CD14-positive monocyte (primary cell): ENCODE measurements at regions not wholly inside any gene's neighbourhood (a gene's known extent, or its start where the extent isn't known, plus 50 kb on each side); places are given as distances from the start of the nearest gene placed in this dataset. TPM values are rescaled to one million over a fixed set of nuclear protein-coding genes. Genes with fewer than 3 reads are reported as not detected.

ENCODE experiments used
- DNase-seq, 3 donors: peaks; one replicate each; pipeline ENCODE4 v3.0.0-alpha.2; 2011 to 2022
- H2AFZ ChIP-seq: 2 replicates; pipeline ENCODE4 v1.6.0; 2012; ENCODE audit warnings: mild to moderate bottlenecking, low read depth, low read length, inconsistent platforms; ENCODE audit not compliant: insufficient read depth, poor library complexity, severe bottlenecking
- H3K27ac ChIP-seq, 2 donors: 1 replicate in 1 of 2; 2 replicates in 1 of 2; pipeline ENCODE4 v1.5.1; 2012 to 2013; ENCODE audit warnings: low read length in 2 of 2, control low read depth in 1 of 2, inconsistent platforms in 1 of 2, low read depth in 1 of 2, mild to moderate bottlenecking in 1 of 2
- H3K27me3 ChIP-seq, 2 donors: one replicate each; pipeline versions ENCODE4 v1.6.0 to v1.6.1; 2011 to 2013; ENCODE audit warnings: low read length in 2 of 2; ENCODE audit not compliant: control insufficient read depth in 2 of 2, insufficient read depth in 2 of 2
- H3K36me3 ChIP-seq, 2 donors: replicated peaks in 1 of 2; 1 replicate in 1 of 2; 2 replicates in 1 of 2; pipeline versions ENCODE4 v1.5.1 to v1.6.1; 2012 to 2013; ENCODE audit warnings: low read length in 2 of 2, control low read depth in 1 of 2, inconsistent platforms in 1 of 2, mild to moderate bottlenecking in 1 of 2; ENCODE audit not compliant: insufficient read depth in 2 of 2, control insufficient read depth in 1 of 2
- H3K4me1 ChIP-seq, 2 donors: 1 replicate in 1 of 2; 2 replicates in 1 of 2; pipeline versions ENCODE4 v1.5.1 to v1.6.1; 2012 to 2013; ENCODE audit warnings: low read length in 2 of 2, control low read depth in 1 of 2, inconsistent platforms in 1 of 2, mild to moderate bottlenecking in 1 of 2, moderate library complexity in 1 of 2; ENCODE audit not compliant: insufficient read depth in 2 of 2, control insufficient read depth in 1 of 2
- H3K4me2 ChIP-seq: replicated peaks from 2 replicates; pipeline ENCODE3; 2012; ENCODE audit warnings: low read length, moderate library complexity, mild to moderate bottlenecking; ENCODE audit not compliant: poor library complexity, severe bottlenecking; ENCODE audit errors: extremely low read depth
- H3K4me3 ChIP-seq, 3 experiments: fragments of 200-600 bp in 1 of 3; sonication (generic) in 1 of 3; replicated peaks in 1 of 3; 1 replicate in 2 of 3; 2 replicates in 1 of 3; pipeline ENCODE4 v1.5.1; 2011 to 2013; ENCODE audit warnings: low read length in 3 of 3, mild to moderate bottlenecking in 3 of 3, control low read depth in 2 of 3, low read depth in 2 of 3, inconsistent platforms in 1 of 3, moderate library complexity in 1 of 3
- H3K79me2 ChIP-seq: 2 replicates; pipeline ENCODE4 v1.6.0; 2012; ENCODE audit warnings: mild to moderate bottlenecking, control low read depth, inconsistent platforms, low read length, moderate library complexity; ENCODE audit not compliant: insufficient read depth
- H3K9ac ChIP-seq: 2 replicates; pipeline ENCODE4 v1.6.0; 2017; ENCODE audit warnings: low read length, mild to moderate bottlenecking; ENCODE audit not compliant: insufficient read depth, poor library complexity, severe bottlenecking
- H3K9me3 ChIP-seq, 2 donors: replicated peaks in 1 of 2; 1 replicate in 1 of 2; 2 replicates in 1 of 2; pipeline versions ENCODE4 v1.5.1 to v1.6.1; 2012 to 2013; ENCODE audit warnings: low read length in 2 of 2, control low read depth in 1 of 2; ENCODE audit not compliant: control insufficient read depth in 1 of 2, insufficient read depth in 1 of 2
- H4K20me1 ChIP-seq: 2 replicates; pipeline ENCODE4 v1.6.0; 2012; ENCODE audit warnings: mild to moderate bottlenecking, low read length, control low read depth, moderate library complexity; ENCODE audit not compliant: insufficient read depth
- H3K27ac Mint-ChIP-seq, 7 donors: one replicate each; pipeline ENCODE4 v1.8.0; 2020; ENCODE audit warnings: mild to moderate bottlenecking in 7 of 7, mixed read lengths in 7 of 7, moderate library complexity in 6 of 7, inconsistent platforms in 2 of 7
- H3K27me3 Mint-ChIP-seq, 3 donors: one replicate each; pipeline ENCODE4 v1.8.0; 2021 to 2022; ENCODE audit warnings: low read depth in 3 of 3, mild to moderate bottlenecking in 3 of 3, mixed read lengths in 3 of 3, moderate library complexity in 3 of 3, inconsistent platforms in 1 of 3
- H3K36me3 Mint-ChIP-seq, 2 donors: one replicate each; pipeline ENCODE4 v1.8.0; 2020; ENCODE audit warnings: mixed read lengths in 2 of 2, inconsistent platforms in 1 of 2, mild to moderate bottlenecking in 1 of 2
- H3K4me1 Mint-ChIP-seq: one replicate; pipeline ENCODE4 v1.8.0; 2020; ENCODE audit warnings: mild to moderate bottlenecking, mixed read lengths
- H3K4me3 Mint-ChIP-seq, 2 donors: one replicate each; pipeline ENCODE4 v1.8.0; 2020; ENCODE audit warnings: mild to moderate bottlenecking in 2 of 2, mixed read lengths in 2 of 2, moderate library complexity in 1 of 2
- H3K9me3 Mint-ChIP-seq, 7 donors: one replicate each; pipeline ENCODE4 v1.8.0; 2020 to 2022; ENCODE audit warnings: mixed read lengths in 7 of 7, mild to moderate bottlenecking in 6 of 7, moderate library complexity in 6 of 7, inconsistent platforms in 2 of 7
- CTCF ChIP-seq: fragments of 200-600 bp; IDR thresholded peaks from one replicate; pipeline ENCODE4 v1.8.0; 2022; ENCODE audit warnings: antibody characterized with exemption, mild to moderate bottlenecking
- WGBS: methylation state at CpG from one replicate; pipeline ENCODE4 v1.1.5; 2013; ENCODE audit warnings: missing lambda C conversion rate; ENCODE audit not compliant: insufficient coverage; 5-methylcytosine and 5-hydroxymethylcytosine counted together
- intact Hi-C, 2 donors: fragments of 100-400 bp; cut with micrococcal nuclease; formaldehyde crosslinking; loops; one replicate each; pipeline versions ENCODE4 v1.15.0 to v1.15.1; 2023
- small RNA-seq: library from RNA; depleted of rRNA; stranded (forward); fragments of <200 nt; gene quantifications from one replicate; pipeline ENCODE3, GENCODE V24; 2012; ENCODE audit warnings: low read depth; ENCODE audit not compliant: insufficient read length

- Mint-ChIP-seq H3K36me3 (no peaks in the 10 kb centered on the region), H3K4me3 (no peak overlapping the region), H3K27me3 (peaks cover 0 to 1% (median 0%) of the 10 kb centered on the region in 3 donors), H3K4me1 (no peaks in the 10 kb centered on the region), H3K9me3 (peaks cover 0 to 7% (median 2%) of the 10 kb centered on the region in 7 donors), H3K27ac (no peak overlapping the region)
- no peaks in the 10 kb centered on the region for H3K27me3 ChIP-seq
- no peak for DNase-seq
- H3K79me2 ChIP-seq, result no peaks in the 10 kb centered on the region
- no peak for TF ChIP-seq CTCF
- no peaks in the 10 kb centered on the region for H3K9me3 ChIP-seq
- H3K4me3 ChIP-seq, result no peak overlapping the region
- no peaks in the 10 kb centered on the region for H3K4me1 ChIP-seq
- H3K27ac ChIP-seq, result no peak overlapping the region
- H3K9ac ChIP-seq, result no peak overlapping the region
- 100% methylated on average over 1 of the region's 9 CpGs for WGBS
- no peak overlapping the region for H3K4me2 ChIP-seq
- no peaks in the 10 kb centered on the region for H3K36me3 ChIP-seq
- no peaks in the 10 kb centered on the region for H4K20me1 ChIP-seq
- intact Hi-C loops, result no loop called here
- H2AFZ ChIP-seq, result no peak overlapping the region
These were observed 51.9 kb upstream of the CDIN1 start for GRCh38 chr15:36527235-36528162.

DNA sequence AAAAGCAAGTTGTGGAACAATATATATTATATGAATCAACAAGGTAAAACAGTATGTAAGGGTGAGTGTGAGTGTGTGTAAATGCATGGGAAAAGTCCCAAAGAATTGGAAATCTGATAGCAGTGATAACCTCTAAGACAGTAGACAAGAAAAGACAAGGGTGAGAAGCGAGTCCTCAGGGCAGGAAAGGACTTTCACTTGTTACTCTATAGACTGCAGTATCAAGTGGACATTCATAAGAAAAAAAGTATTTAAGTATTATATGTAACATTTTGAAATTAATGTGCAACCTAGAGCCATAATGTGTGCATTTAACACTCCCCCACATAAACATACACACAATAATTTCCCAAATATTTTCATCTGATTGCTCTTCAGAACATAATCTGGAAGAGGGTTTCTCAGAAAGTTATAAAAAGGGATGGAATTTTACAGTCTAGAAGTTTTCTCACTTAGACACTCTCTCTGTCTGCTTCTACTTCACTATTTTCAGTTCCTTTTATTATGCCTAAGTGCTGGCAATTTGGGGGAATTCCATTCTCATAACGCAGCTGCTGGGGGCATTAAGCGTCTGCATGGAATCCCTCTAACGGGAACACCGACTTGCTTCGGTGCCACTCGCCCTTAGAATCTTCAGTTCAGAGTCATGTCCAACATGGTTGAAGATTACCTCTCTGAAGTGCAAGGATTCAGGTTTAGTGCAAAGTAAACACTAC, 50.0 kb upstream of the CDIN1 start:
- H3K27me3 Mint-ChIP-seq, result peaks cover 0 to 2% (median 0%) of the 10 kb centered on the region in 3 donors
- no peak overlapping the region for H3K27ac Mint-ChIP-seq
- Histone ChIP-seq H3K9me3 (no peaks in the 10 kb centered on the region), H2AFZ (no peak overlapping the region), H4K20me1 (no peaks in the 10 kb centered on the region), H3K4me3 (no peak overlapping the region), H3K4me2 (no peak overlapping the region), H3K27ac (no peak overlapping the region), H3K4me1 (no peaks in the 10 kb centered on the region), H3K27me3 (no peaks in the 10 kb centered on the region), H3K9ac (no peak overlapping the region), H3K79me2 (no peaks in the 10 kb centered on the region), H3K36me3 (no peaks in the 10 kb centered on the region)
- peaks cover 0 to 6% (median 2%) of the 10 kb centered on the region in 7 donors for H3K9me3 Mint-ChIP-seq
- H3K4me3 Mint-ChIP-seq, result no peak overlapping the region
- no peak for DNase-seq
- no peaks in the 10 kb centered on the region for H3K4me1 Mint-ChIP-seq
- H3K36me3 Mint-ChIP-seq, result no peaks in the 10 kb centered on the region
- TF ChIP-seq CTCF, result no peak
- intact Hi-C loops, result no loop called here
- WGBS, result 88% methylated on average over 5 of the region's 7 CpGs

Small RNA genes in the stretch of these regions (small RNA-seq; reads per million reads assigned to genes)
- gene AC068867.1, result not detected
- not detected for gene MIR4510
